ENCODE measurements at regions not wholly inside any gene's neighbourhood (a gene's known extent, or its start where the extent isn't known, plus 50 kb on each side); places are given as distances from the start of the nearest gene placed in this dataset.

DNA sequence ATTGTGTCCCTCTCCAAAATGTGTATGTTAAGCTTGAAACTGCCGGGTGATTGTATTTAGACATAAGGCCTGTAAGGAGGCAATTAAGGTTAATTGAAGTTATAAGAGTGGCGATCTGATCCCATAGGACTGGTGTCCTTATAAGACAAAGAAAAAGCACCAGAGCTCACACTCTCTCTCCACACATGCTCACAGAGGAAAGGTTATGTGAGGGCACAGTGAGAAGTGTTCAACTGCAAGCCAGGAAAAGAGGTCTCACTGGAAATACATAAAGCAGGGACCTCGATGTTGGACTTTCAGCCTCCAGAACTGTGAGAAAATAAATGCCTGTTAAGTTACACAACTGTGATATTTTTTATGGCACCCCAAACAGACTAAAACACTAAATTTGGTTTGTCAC, 1233.8 kb upstream of the CNTN5 start:
- TF ChIP-seq PAX5 (IDR thresholded peaks at IDR 0.05; ENCODE audit: insufficient read depth, low read length, severe bottlenecking) (no peak), POU2F2 (IDR thresholded peaks at IDR 0.05; ENCODE audit: low read depth, low read length) (no peak), POLR2AphosphoS5 (IDR thresholded peaks at IDR 0.05; ENCODE audit: low read depth, low read length) (no peak), TAF1 (IDR thresholded peaks at IDR 0.05; ENCODE audit: low read depth, low read length) (no peak), SPI1 (IDR thresholded peaks at IDR 0.05; ENCODE audit: low read depth, low read length) (no peak), POLR2A (IDR thresholded peaks at IDR 0.05; ENCODE audit: low read depth, low read length) (no peak)
- FAIRE-seq (no peak), DNase-seq (ENCODE audit: insufficient read length, low spot score) (no peak)

DNA sequence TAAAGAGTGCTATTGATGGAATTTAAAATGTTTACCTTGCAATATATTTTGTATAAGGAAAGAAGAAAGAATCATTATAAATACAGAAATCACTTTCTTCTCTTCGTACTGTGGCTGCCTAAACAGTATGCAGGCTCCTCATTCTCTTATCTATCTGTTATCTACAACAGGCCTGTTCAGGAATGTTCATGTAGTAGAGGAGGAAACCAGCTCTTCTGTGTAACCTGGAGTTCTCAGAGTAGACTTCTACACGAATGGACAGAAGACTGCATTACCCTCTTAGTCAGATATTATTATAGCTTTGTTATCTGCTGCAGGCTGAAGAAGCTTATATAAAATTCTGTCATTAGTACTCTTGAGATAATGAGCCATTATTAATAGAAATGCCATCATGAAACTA, 1225.9 kb upstream of the CNTN5 start:
- no peak for FAIRE-seq
- TF ChIP-seq SPI1 (IDR thresholded peaks at IDR 0.05; ENCODE audit: low read depth, low read length) (no peak), TAF1 (IDR thresholded peaks at IDR 0.05; ENCODE audit: low read depth, low read length) (no peak), POLR2A (IDR thresholded peaks at IDR 0.05; ENCODE audit: low read depth, low read length) (no peak), POU2F2 (IDR thresholded peaks at IDR 0.05; ENCODE audit: low read depth, low read length) (no peak), POLR2AphosphoS5 (IDR thresholded peaks at IDR 0.05; ENCODE audit: low read depth, low read length) (no peak), PAX5 (IDR thresholded peaks at IDR 0.05; ENCODE audit: insufficient read depth, low read length, severe bottlenecking) (no peak)
- DNase-seq (ENCODE audit: insufficient read length, low spot score), result no peak

DNA sequence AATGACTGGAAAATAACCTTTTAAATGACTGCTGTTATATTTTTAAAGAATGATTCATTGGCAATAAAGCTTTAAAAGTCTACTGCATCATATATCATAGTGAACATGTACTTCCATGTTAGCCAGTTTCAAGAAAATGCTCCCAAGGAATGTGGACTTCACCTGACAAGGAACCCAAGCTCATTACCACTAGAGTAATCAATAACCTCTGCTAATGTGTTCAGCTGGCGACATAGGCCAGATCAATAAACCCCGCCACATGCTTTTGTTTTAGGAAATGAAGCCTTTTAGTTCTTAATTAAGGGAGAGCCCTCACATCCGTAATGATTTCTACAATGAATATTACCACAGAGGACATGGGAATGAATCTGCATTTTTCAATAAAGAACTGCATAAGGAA, 1219.9 kb upstream of the CNTN5 start:
- TF ChIP-seq POLR2AphosphoS5 (IDR thresholded peaks at IDR 0.05; ENCODE audit: low read depth, low read length) (no peak), TAF1 (IDR thresholded peaks at IDR 0.05; ENCODE audit: low read depth, low read length) (no peak), POLR2A (IDR thresholded peaks at IDR 0.05; ENCODE audit: low read depth, low read length) (no peak), PAX5 (IDR thresholded peaks at IDR 0.05; ENCODE audit: insufficient read depth, low read length, severe bottlenecking) (no peak), POU2F2 (IDR thresholded peaks at IDR 0.05; ENCODE audit: low read depth, low read length) (no peak), SPI1 (IDR thresholded peaks at IDR 0.05; ENCODE audit: low read depth, low read length) (no peak)
- DNase-seq (ENCODE audit: insufficient read length, low spot score), result no peak
- FAIRE-seq, result no peak

DNA sequence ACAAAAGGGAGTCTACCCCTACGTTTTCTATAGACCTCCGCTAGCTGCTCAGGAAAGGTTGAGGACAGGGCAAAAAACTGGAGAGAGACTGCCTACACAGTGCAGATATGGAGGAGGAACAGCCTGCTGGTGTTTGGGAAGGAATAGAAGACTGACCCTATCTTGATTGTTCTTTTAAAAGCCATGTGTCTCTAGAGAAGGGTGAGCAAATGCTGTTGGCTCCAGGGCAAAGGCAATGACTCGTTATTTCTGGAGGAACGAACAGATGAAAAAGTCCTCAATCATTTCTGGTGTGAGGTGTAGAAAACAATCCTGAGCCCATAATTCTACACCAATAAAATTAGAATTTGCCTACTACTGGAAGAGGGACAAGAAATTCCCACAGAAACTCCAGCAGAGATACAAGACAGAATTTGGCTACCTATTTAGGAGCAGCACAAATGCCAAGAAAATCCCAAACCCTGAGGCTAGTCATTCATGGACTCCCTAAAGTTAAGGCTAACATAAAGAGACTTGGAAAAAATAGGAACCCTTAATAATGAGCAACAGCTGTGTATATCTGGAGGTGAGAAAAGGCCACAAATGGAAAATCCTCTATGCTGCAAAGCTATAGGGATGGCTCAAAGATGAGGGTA, 1206.3 kb upstream of the CNTN5 start:
- TF ChIP-seq TAF1 (IDR thresholded peaks at IDR 0.05; ENCODE audit: low read depth, low read length) (no peak), POLR2AphosphoS5 (IDR thresholded peaks at IDR 0.05; ENCODE audit: low read depth, low read length) (no peak), POLR2A (IDR thresholded peaks at IDR 0.05; ENCODE audit: low read depth, low read length) (no peak), PAX5 (IDR thresholded peaks at IDR 0.05; ENCODE audit: insufficient read depth, low read length, severe bottlenecking) (no peak), SPI1 (IDR thresholded peaks at IDR 0.05; ENCODE audit: low read depth, low read length) (no peak), POU2F2 (IDR thresholded peaks at IDR 0.05; ENCODE audit: low read depth, low read length) (no peak)
- FAIRE-seq, result no peak
- no peak for DNase-seq (ENCODE audit: insufficient read length, low spot score)

DNA sequence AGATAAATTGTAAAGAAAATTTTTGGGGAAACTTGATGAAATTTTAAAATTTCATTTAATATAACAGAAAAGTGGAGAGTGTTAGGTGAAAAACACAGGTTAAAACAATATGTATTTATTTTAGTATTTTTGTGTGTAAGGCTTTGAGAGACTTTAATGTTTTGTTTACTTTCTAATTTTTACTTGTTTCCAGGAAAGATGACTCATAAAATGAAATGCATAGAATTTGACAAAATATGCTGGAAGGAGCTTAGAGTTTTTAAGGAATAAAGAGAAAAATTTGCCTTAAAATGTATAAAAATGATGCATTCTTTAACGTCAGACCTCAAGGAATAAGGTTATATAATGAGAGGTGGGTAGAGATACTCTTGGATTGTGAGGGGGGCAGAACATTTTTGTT, 1205.1 kb upstream of the CNTN5 start:
- TF ChIP-seq SPI1 (IDR thresholded peaks at IDR 0.05; ENCODE audit: low read depth, low read length) (no peak), PAX5 (IDR thresholded peaks at IDR 0.05; ENCODE audit: insufficient read depth, low read length, severe bottlenecking) (no peak), POLR2A (IDR thresholded peaks at IDR 0.05; ENCODE audit: low read depth, low read length) (no peak), POLR2AphosphoS5 (IDR thresholded peaks at IDR 0.05; ENCODE audit: low read depth, low read length) (no peak), POU2F2 (IDR thresholded peaks at IDR 0.05; ENCODE audit: low read depth, low read length) (no peak), TAF1 (IDR thresholded peaks at IDR 0.05; ENCODE audit: low read depth, low read length) (no peak)

DNA sequence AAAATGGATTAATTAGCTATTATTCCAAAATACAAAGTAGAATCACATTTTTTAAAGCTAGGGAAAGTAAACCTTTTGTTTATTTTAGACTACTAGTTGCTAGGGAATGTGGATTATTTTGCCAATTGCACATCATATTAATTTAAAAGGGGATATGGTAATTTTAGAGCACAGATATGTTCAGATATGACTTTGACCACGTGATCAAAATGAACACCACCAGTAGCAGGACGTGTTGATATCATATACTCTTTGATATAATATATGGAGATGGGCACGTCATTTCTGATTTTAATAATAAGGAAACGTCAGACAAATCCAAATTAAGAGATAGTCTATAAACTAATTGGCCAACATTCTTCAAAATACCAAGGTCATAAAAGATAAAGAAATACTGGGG, 1188.3 kb upstream of the CNTN5 start:
- FAIRE-seq, result no peak
- no peak for TF ChIP-seq TAF1 (IDR thresholded peaks at IDR 0.05; ENCODE audit: low read depth, low read length)
- no peak for TF ChIP-seq PAX5 (IDR thresholded peaks at IDR 0.05; ENCODE audit: insufficient read depth, low read length, severe bottlenecking)
- no peak for TF ChIP-seq POLR2AphosphoS5 (IDR thresholded peaks at IDR 0.05; ENCODE audit: low read depth, low read length)

More for the DNA sequence above, 1205.1 kb upstream of the CNTN5 start:
- FAIRE-seq, result no peak
- DNase-seq (ENCODE audit: insufficient read length, low spot score), result no peak

DNA sequence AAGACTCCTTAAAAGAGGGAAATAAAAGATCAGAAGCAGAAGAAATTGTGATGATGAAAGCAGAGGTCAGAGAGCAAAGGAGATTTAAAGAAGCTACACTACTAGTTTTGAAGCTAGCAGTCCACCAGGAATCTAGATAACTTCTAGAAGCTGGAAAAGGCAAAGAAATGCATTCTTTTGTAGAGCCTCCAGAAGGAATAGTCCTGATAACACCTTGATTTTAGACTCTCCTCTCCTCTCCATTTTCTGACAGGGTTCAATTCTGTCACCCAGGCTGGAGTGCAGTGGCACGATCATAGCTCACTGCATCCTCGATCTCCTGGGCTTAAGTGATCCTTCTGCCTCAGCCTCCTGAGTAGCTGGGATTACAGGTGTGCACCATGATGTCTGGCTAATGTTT, 1187.3 kb upstream of the CNTN5 start:
- no peak for TF ChIP-seq SPI1 (IDR thresholded peaks at IDR 0.05; ENCODE audit: low read depth, low read length)
- no peak for TF ChIP-seq POLR2AphosphoS5 (IDR thresholded peaks at IDR 0.05; ENCODE audit: low read depth, low read length)
- no peak for DNase-seq (ENCODE audit: insufficient read length, low spot score)
- no peak for FAIRE-seq

More for the DNA sequence above, 1188.3 kb upstream of the CNTN5 start:
- no peak for DNase-seq (ENCODE audit: insufficient read length, low spot score)

DNA sequence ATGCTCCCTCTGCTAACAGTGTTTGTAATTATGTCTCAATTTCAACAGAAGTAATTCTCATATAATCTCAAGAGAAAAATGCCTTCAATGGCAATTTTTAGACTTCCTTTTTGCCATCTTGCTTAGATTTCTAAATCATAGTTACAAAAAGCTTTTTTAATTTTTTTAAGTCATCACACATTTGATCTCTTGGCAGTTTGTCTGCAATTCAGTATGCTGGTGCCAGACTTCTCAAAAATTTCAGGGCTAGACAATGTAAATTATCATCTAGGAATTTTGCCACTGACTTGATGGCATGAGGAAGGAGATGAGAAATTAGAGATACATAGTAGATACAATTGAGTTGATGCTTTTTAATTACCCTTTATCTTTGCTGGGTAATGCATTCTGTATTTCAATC, 1176.7 kb upstream of the CNTN5 start:
- TF ChIP-seq POLR2A (IDR thresholded peaks at IDR 0.05; ENCODE audit: low read depth, low read length) (no peak), PAX5 (IDR thresholded peaks at IDR 0.05; ENCODE audit: insufficient read depth, low read length, severe bottlenecking) (no peak), SPI1 (IDR thresholded peaks at IDR 0.05; ENCODE audit: low read depth, low read length) (no peak), TAF1 (IDR thresholded peaks at IDR 0.05; ENCODE audit: low read depth, low read length) (no peak), POU2F2 (IDR thresholded peaks at IDR 0.05; ENCODE audit: low read depth, low read length) (no peak), POLR2AphosphoS5 (IDR thresholded peaks at IDR 0.05; ENCODE audit: low read depth, low read length) (no peak)
- DNase-seq (ENCODE audit: insufficient read length, low spot score) (no peak), FAIRE-seq (no peak)

DNA sequence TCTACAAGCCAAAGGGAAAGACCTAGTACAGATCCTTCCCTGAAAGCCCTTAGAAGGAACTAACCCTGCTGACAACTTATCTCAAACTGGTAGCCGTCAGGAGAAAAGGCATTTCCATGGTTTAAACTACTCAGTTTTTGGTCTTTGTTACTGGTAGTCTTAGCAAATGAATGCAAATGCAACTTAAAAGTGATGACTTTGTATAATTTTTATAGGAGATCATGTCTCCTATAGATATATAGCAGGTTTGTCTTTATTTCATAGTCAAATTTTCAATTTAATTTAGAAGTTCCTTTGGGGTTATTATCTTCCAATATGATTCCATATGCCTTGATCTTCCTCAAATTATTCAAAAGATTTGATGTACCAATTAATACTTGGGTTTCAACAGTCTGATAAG, 1173.0 kb upstream of the CNTN5 start:
- FAIRE-seq (no peak), DNase-seq (ENCODE audit: insufficient read length, low spot score) (no peak)
- TF ChIP-seq PAX5 (IDR thresholded peaks at IDR 0.05; ENCODE audit: insufficient read depth, low read length, severe bottlenecking), result no peak
- TF ChIP-seq POLR2AphosphoS5 (IDR thresholded peaks at IDR 0.05; ENCODE audit: low read depth, low read length), result no peak
- TF ChIP-seq POLR2A (IDR thresholded peaks at IDR 0.05; ENCODE audit: low read depth, low read length), result no peak
- TF ChIP-seq SPI1 (IDR thresholded peaks at IDR 0.05; ENCODE audit: low read depth, low read length), result no peak
- no peak for TF ChIP-seq POU2F2 (IDR thresholded peaks at IDR 0.05; ENCODE audit: low read depth, low read length)
- no peak for TF ChIP-seq TAF1 (IDR thresholded peaks at IDR 0.05; ENCODE audit: low read depth, low read length)

DNA sequence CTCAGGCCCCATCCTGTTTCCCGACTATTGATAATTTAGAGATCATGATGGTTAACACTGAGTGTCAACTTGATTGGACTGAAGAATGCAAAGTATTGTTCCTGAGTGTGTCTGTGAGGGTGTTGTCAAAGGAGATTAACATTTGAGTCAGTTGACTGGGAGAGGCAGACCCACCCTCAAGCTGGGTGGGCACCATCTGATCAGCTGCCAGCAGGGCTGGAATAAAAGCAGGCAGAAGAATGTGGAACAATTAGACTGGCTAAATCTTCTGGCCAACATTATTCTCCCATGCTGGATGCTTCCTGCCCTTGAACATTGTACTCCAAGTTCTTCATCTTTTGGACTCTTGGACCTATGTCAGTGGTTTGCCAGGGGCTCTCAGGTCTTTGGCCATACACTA, 1170.0 kb upstream of the CNTN5 start:
- DNase-seq (ENCODE audit: insufficient read length, low spot score) (no peak), FAIRE-seq (no peak)
- TF ChIP-seq POLR2A (IDR thresholded peaks at IDR 0.05; ENCODE audit: low read depth, low read length) (no peak), PAX5 (IDR thresholded peaks at IDR 0.05; ENCODE audit: insufficient read depth, low read length, severe bottlenecking) (no peak), TAF1 (IDR thresholded peaks at IDR 0.05; ENCODE audit: low read depth, low read length) (no peak), POU2F2 (IDR thresholded peaks at IDR 0.05; ENCODE audit: low read depth, low read length) (no peak), SPI1 (IDR thresholded peaks at IDR 0.05; ENCODE audit: low read depth, low read length) (no peak), POLR2AphosphoS5 (IDR thresholded peaks at IDR 0.05; ENCODE audit: low read depth, low read length) (no peak)

All from GM12891 (cell line).